GM04504 (cell line): ENCODE measurements at regions not wholly inside any gene's neighbourhood (a gene's known extent, or its start where the extent isn't known, plus 50 kb on each side); places are given as distances from the start of the nearest gene placed in this dataset.
A peak's percentile ranks its signal among the peaks of the same experiment; 100 is the strongest.
"Not testable (repeated sequence)": the region's sequence is repeated elsewhere in the genome, so short reads cannot be mapped to it uniquely, and the experiment has no call there.

Experiments used
- DNase-seq: peaks from one replicate; pipeline ENCODE4 v3.0.0-alpha.2; 2012; ENCODE audit warnings: low read depth

DNA sequence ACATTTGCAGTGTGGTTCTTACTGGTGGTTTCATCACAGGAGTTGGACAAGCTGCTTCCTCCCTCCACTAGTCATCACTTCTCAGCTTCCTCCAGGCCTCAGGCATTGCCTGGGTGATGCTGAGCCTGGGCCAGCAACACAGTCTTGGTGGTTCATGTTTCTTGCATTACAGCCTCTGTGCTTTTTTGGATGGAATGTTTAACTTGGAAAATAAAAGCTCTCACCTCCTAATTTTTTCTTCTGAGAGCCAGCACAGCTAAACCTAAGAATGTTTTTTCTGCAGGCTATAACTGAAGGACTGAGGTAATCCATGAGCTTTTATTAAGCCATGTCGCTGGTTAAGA, 66.1 kb upstream of the RHOU start:
- DNase-seq, result peak; percentile 42

DNA sequence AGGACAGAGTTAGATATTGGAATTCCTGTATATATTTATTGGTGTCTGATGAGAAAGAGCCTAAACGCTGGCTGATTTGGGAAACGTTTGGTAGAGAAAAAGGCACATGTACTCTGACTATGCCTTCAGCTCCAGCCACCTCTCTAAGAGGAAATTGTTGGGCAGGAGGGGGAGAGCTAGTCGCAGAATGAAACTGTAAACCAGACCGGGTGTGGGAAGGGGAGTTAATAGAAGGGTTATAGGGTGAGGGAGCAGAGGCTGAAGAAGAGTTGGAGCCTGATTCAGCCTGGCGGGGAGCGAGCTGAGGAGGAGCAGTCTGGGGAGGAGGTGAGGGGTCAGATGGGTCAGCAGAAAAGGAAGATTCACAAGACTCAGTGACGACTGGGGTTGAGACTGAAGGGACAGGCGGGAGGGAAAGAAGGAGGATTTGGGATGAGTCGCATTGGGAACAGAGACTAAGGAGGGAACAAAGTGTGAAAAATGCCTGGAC, 54.2 kb upstream of the RHOU start:
- not testable (repeated sequence) for DNase-seq

DNA sequence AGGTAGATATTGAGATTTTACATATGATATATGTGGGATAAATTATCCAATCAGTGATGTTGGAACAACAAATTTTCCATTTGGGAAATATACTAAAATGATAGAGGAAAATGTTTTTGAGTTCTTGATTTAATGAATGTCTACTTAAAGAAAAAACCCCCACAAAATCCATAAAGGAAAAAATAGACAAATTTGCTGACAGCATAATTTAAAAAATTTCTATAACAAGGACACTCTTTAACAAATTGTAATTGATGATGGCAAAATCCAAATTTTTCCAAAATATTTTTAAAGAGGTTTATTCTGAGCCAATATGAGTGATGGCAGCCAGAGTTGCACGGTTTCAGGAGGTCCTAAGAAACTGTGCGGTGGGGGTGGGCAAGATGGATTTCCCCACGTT, 51.9 kb upstream of the RHOU start:
- DNase-seq, result no peak

DNA sequence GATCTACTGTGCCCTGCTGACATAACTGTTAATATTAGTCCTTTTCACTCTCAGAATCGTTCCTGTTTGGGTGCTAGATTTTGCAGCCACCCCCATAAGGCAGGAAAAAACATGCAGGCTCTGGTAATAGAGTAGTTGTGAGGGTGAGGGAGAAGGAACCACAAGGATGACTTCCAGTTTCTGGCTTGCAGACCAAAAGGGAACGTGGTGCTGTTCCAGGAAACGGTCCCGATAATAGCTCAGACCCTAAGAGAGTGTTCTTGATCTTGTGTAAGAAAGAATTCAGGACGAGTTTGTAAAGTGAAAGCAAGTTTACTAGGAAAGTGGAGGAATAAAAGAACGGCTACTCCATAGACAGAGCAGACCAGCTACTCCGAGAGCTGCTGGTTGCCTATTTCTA, 50.7 kb upstream of the RHOU start:
- DNase-seq, result no peak

DNA sequence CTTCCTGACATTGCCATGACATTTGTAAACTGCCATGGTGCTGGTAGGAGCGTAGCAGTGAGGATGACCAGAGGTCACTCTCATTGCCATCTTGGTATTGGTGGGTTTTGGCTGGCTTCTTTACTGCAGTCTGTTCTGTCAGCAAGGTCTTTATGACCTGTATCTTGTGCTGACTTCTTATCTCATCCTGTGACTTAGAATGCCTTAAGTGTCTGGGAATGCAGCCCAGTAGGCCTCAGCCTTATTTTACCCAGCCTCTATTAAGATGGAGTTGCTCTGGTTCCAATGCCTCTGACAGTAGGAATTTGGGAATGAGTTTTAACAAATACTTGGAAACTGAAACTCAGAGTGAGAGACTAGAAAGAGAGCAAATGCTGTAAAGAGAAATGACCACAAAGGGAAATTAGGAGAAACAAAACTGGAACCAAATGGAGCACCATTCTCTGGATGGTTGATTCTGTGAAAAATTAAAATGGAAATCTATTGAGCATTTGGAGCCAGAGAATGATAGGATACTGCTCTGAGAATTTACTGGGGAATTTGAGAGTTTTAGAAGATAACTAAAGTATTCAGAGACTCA, 50.1 kb upstream of the RHOU start:
- DNase-seq, result no peak
